GM21447 (cell line): ENCODE measurements at regions not wholly inside any gene's neighbourhood (a gene's known extent, or its start where the extent isn't known, plus 50 kb on each side); places are given as distances from the start of the nearest gene placed in this dataset.

Experiments used
- ATAC-seq: cut with Tn5 transposase; IDR thresholded peaks from one replicate; pipeline ENCODE4 v1.9.1; 2021; ENCODE audit not compliant: unreplicated experiment

DNA sequence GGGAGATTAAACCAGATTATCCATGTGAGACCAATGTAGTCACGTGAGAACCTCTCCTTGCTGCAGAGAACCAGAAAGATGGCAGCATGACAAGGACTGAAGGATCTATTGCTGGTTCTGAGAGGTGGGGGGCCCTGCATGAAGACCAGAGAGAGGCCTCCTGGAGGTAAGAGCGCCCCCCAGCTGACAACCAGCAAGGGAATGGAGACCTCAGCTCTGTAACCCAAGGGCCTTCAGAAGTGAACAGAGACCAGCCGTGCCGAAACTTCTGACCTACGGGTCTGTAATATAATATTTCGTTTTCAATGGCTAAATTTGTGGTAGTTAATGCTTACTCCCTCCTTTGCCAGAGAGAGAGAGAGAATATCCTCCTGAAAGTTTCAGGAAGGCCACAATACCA is 524.1 kb upstream of the TBX3 start:
- ATAC-seq = no peak

GRCh38 chr12:115207216-115207915 is 523.4 kb upstream of the TBX3 start:
- ATAC-seq = no peak

GRCh38 chr12:115206801-115207200 is 522.8 kb upstream of the TBX3 start:
- no peak for ATAC-seq

- no peak for ATAC-seq
Measured at GRCh38 chr12:115205755-115206308, 521.9 kb upstream of the TBX3 start.

DNA sequence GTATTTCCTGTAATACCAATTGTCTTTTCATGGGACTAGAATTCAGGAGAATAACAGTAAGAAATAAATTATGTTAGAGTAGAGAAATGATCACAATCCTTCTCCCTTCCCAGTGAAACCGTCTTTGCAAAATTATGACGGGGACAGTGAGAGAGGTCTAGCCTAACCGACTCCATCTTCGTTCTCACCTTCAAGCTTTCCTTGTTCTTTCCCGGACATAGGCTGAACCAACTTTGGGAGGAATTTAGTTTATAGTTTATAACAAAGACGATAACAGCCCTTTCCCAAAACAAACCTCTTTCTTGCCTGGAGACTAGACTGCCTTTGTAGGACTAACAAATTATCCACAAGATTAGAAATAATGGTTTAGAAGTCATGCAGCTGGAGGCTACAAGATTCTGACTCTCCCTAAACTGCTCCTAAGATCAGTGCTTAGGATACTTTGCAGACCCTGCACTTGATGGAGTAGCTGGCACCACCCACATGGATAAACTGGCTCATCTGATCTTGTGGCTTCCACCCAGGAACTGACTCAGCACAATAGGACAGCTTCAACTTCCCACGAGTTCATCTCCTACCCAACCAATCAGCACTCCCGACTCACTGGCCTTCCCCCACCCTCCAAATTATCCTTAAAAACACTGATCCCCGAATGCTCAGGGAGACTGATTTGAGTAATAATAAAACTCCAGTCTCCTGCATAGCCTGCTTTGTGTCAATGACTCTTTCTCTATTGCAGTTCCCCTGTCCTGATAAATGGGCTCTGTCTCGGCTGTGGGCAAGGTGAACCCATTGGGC is 521.2 kb upstream of the TBX3 start:
- ATAC-seq = no peak

- ATAC-seq = no peak
Measured at GRCh38 chr12:115203701-115204100, 519.7 kb upstream of the TBX3 start.

DNA sequence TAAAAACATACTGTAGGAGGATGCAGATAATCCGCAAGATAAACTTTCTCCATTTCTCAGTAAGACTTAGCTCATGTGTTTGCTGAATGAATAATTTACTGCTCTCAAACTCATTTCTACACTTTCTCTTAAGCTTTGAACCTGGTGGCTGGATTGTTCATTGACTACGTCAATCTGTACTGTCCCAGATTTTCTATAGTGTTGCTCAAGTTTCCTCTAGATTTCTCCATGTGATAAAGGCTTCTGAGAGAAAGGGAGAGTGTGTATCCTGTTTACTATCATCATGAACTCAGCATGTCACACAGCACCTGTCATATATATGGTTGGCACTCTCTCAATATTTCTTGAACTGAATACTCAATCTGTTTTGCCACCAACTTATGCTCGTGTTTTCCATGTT is 518.0 kb upstream of the TBX3 start:
- no peak for ATAC-seq

- ATAC-seq = no peak
Measured at GRCh38 chr12:115199831-115200230, 515.9 kb upstream of the TBX3 start.

- no peak for ATAC-seq
Measured at GRCh38 chr12:115194857-115195256, 510.9 kb upstream of the TBX3 start.

- ATAC-seq = no peak
Measured at GRCh38 chr12:115194448-115194847, 510.5 kb upstream of the TBX3 start.

GRCh38 chr12:115191342-115191741 is 507.4 kb upstream of the TBX3 start:
- ATAC-seq = no peak

DNA sequence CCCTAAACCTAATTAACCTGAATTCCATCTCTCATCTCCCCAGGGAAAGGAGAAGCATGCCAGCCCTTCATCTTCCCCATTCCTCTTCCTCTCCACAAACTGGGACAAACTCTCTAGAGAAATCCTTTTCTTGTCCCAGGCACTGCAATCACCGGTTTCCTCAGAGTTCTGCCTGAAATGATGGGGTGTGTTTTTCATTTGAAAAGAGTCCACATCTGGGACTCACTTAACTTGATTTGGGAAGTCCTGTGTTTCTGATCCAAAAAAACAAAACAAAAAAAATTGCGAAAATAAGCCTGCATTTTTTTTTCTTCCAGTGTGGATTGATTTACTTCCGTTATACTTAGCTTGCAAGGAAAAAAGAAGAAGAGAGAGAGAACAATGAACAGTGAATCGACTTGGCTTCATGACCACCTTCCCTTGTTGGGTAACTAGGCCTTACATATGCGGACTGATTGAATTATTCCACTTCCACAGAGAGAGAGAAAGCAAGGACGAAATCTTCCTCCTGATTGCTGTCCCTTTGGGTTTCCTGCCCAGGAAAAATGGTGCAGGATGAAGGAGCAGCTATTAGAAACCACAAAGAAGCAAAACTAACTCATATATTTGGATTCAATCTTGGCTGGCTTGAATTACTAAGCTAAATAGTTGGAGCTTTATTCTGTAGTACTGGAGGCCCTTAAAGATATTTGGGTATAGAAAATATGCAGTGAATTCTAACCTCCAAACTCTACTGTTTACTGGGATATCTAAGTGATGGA is 506.2 kb upstream of the TBX3 start:
- ATAC-seq = no peak

- no peak for ATAC-seq
Measured at GRCh38 chr12:115185506-115185905, 501.5 kb upstream of the TBX3 start.

DNA sequence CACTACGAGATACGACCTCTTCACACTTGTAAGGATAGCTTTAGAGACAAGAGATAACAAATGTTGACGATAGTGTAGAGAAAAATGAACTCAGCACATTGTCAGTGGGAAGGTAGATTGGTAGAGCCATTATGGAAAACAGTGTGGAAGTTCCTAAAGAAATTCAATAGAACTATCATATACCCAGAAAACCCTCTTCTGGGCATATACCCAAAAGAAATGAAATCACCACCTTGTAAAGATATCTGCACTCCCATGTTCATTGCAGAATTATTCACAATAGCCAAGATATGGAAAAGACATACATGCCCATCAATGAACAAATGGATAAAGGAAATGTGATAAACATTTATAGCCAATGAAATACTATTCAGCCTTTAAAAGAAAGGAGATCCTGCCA is 499.8 kb upstream of the TBX3 start:
- no peak for ATAC-seq

GRCh38 chr12:115177899-115178298 is 493.9 kb upstream of the TBX3 start:
- ATAC-seq = no peak

GRCh38 chr12:115176741-115177400 is 492.9 kb upstream of the TBX3 start:
- no peak for ATAC-seq

GRCh38 chr12:115174920-115175319 is 490.9 kb upstream of the TBX3 start:
- ATAC-seq = no peak

- ATAC-seq = no peak
Measured at GRCh38 chr12:115172521-115172920, 488.5 kb upstream of the TBX3 start.

DNA sequence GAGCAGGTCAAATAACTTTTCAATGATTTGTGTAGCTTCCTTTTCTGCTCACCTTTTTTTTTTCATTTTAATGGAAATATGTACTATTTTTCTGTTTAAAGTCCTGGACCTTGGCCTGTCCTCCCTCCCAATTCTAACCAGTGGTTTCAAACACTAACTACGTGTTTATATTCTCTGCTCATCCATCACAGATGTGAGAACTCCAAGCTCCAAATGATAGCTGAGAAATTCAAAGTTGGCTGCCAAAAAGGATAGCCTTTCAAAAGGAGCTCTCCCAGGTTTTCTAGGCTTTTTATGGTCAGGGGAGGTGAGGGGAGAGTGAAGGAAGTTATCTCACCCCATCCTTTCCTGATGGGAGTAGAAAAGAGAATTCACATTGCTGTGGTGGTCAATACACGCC is 486.0 kb upstream of the TBX3 start:
- ATAC-seq = no peak

DNA sequence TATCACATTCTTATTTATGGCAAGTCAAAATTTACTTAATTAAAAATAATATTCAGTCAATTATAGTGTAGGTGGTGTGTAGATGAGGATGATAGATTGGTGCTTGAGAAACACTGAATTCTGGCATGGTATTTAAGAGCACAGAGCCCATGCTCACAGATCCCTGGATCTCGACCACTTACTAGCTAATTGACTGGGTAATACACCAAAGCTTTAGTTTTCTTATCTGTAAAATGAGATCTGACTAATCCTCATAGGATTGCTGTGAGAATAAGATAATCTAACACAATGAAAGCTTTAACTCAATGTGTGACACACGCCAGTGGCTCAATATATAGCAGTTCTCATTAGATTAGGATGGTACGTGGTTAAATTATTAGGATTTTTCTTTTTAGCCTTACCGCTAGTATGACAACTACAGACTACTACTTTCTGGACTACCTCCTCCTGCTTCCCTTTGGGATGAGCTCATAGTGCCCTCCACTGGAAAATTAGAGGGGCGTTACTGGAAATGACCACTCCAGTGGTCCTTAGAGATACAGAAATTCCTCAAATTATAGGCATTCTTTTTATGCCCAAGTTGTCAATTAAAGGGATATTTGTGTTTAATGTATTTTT is 482.8 kb upstream of the TBX3 start:
- ATAC-seq = no peak

- no peak for ATAC-seq
Measured at GRCh38 chr12:115163710-115164109, 479.7 kb upstream of the TBX3 start.
